GM12891 (cell line): ENCODE measurements at regions not wholly inside any gene's neighbourhood (a gene's known extent, or its start where the extent isn't known, plus 50 kb on each side); places are given as distances from the start of the nearest gene placed in this dataset.

Experiments
- DNase-seq: peaks from one replicate; pipeline ENCODE4 v3.0.0; 2011; ENCODE audit warnings: low spot score; ENCODE audit not compliant: insufficient read length
- FAIRE-seq: peaks from 2 replicates; lab custom pipeline; 2011; peaks lifted over from hg19 to GRCh38; lab: Jason Lieb, UNC
- PAX5 ChIP-seq: IDR thresholded peaks from 2 replicates; pipeline ENCODE4 v1.6.1; 2011; ENCODE audit warnings: low read length, moderate library complexity, mild to moderate bottlenecking; ENCODE audit not compliant: insufficient read depth, severe bottlenecking
- POLR2A ChIP-seq: IDR thresholded peaks from 2 replicates; pipeline ENCODE4 v1.6.1; 2011; ENCODE audit warnings: low read depth, low read length, control low read depth
- POLR2AphosphoS5 ChIP-seq: IDR thresholded peaks from 2 replicates; pipeline ENCODE4 v1.6.1; 2011; ENCODE audit warnings: low read depth, low read length, control low read depth
- POU2F2 ChIP-seq: IDR thresholded peaks from 2 replicates; pipeline ENCODE4 v1.6.1; 2011; ENCODE audit warnings: low read depth, mild to moderate bottlenecking, control low read depth, low read length, moderate library complexity
- SPI1 ChIP-seq: IDR thresholded peaks from 2 replicates; pipeline ENCODE4 v1.6.1; 2011; ENCODE audit warnings: low read depth, low read length, control low read depth
- TAF1 ChIP-seq: IDR thresholded peaks from 2 replicates; pipeline ENCODE4 v1.6.1; 2011; ENCODE audit warnings: low read depth, low read length, control low read depth

GRCh38 chr2:204364860-204365535, 180.3 kb upstream of the PARD3B start:
- no peak for TF ChIP-seq POLR2AphosphoS5
- no peak for TF ChIP-seq TAF1
- no peak for TF ChIP-seq SPI1
- no peak for TF ChIP-seq PAX5
- TF ChIP-seq POLR2A = no peak
- FAIRE-seq (no peak), DNase-seq (no peak)

GRCh38 chr2:204365811-204366210, 179.5 kb upstream of the PARD3B start:
- FAIRE-seq (no peak), DNase-seq (no peak)
- TF ChIP-seq PAX5 (no peak), POLR2AphosphoS5 (no peak), POLR2A (no peak), TAF1 (no peak), SPI1 (no peak), POU2F2 (no peak)

DNA sequence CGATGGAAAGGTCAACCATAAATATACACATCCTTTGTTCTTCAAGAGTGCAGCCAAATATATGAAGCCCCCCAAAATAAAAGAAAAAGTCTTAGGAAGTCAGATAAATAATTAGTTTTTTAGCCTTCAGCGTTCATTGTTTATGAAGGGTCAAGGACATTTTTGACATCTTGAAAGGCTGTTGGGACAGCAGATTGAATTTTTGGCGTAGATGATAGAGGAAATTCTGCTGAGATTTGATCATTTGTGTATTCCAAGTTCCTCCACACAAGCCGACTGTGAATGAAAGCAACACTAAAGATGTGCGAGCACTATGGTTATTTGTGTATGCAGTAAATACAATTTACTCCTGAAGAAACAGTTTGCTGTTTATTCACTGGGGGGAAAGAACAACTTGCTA, 177.8 kb upstream of the PARD3B start:
- no peak for FAIRE-seq
- DNase-seq = no peak
- TF ChIP-seq POLR2AphosphoS5 (no peak), PAX5 (no peak)

GRCh38 chr2:204370172-204370718, 175.0 kb upstream of the PARD3B start:
- FAIRE-seq (no peak), DNase-seq (no peak)
- TF ChIP-seq POLR2AphosphoS5 = no peak
- TF ChIP-seq PAX5 = no peak
- TF ChIP-seq POU2F2 = no peak
- no peak for TF ChIP-seq TAF1
- no peak for TF ChIP-seq POLR2A
- TF ChIP-seq SPI1 = no peak

DNA sequence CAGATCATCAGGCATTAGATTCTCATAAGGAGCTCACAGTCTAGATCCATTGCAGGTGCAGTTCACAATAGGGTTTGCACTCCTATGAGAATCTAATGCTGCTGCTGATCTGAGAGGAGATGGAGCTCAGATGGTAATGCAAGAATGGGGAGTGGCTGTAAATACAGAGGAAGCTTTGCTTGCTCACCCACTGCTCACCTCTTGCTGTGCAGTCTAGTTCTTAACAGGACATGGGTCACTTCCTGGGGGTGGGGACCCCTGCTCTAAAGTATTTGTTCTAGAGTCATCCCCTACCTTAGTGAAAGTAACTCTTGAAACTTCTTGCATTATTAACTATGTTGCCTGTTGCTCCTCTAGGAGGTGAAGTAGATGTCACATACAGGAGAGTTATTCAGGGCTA, 171.3 kb upstream of the PARD3B start:
- FAIRE-seq = no peak
- no peak for DNase-seq
- TF ChIP-seq POLR2AphosphoS5 = no peak
- TF ChIP-seq POU2F2 = no peak
- TF ChIP-seq SPI1 = no peak
- TF ChIP-seq PAX5 = no peak
- TF ChIP-seq POLR2A = no peak
- no peak for TF ChIP-seq TAF1

DNA sequence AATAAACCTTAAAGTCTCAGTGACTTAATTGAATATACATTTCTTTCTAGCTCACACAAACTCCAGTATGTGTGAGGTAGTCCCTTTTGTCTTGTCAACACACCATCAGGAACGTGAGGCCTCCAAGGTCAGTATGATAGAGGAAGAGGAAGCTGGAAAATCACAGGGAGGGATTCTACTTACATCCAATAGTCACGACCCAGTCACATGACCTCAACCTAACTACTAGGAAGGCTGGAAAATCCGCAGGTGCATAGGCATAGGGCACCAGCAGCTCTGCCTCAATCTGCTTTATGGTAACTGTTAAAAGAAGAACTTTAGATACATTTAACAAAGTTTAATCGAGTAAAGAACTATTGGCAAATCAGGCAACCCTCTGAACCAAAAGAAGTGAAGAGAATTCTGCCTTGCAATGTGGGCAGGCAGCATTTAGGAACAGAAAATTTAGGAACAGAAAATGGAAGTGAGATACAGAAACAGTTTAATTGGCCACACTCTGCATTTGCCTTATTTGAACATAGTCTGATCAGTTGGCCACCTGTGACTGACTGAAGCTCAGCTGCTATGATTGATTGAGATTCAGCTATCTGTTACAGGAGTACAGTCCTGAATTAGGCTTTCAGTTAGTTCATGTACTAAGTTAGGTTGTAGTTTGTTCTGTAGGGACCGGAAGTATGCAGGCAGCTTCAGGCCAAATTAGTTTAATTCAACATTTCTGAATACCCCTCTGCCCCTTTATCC, 165.0 kb upstream of the PARD3B start:
- TF ChIP-seq SPI1 (no peak), TAF1 (no peak), PAX5 (no peak)
- FAIRE-seq = no peak
- DNase-seq = no peak

- FAIRE-seq (no peak), DNase-seq (no peak)
- TF ChIP-seq PAX5 = no peak
- no peak for TF ChIP-seq TAF1
- TF ChIP-seq SPI1 = no peak
- no peak for TF ChIP-seq POLR2AphosphoS5
- TF ChIP-seq POU2F2 = no peak
- TF ChIP-seq POLR2A = no peak
These were observed 158.6 kb upstream of the PARD3B start for GRCh38 chr2:204386668-204387067.

DNA sequence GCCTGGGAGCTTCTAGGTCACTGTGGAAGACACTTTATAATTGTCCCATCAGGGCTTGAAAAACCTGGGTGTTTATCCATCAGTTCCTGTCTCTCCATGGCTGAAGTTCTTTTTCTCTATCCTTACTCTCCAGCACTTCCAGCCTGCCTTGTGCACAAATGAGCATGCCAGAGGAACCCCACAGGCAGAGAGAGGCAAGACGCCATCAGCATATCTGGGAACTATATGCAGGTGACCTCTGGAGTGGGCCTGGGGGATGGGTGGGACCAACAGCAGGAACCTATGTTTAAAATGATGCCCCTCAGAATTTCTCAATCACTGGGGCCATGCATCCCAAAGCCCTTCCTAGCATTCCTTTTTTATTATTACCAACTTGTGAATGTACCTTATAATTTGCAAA, 156.2 kb upstream of the PARD3B start:
- DNase-seq = no peak
- TF ChIP-seq PAX5 (no peak), POLR2A (no peak), TAF1 (no peak), SPI1 (no peak), POU2F2 (no peak), POLR2AphosphoS5 (no peak)
- FAIRE-seq = no peak

DNA sequence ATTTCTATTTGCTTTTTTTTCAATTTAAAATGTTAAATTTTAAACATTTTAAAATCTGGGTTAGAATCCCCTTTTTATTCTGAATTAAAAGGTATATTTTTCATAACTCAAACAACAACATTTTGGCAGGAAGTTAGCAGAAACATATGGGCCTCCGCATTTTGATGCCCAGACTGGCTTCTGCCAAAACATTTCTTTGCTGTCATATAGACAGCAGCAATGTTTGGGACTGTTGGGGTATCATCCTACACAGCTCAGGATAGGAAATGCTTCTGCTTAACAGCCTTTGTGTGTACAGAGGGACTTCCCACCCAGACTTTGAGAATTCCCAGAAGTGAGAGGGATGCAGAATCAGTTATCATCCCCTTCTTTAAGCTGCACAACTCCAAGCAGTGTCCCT, 155.4 kb upstream of the PARD3B start:
- no peak for FAIRE-seq
- TF ChIP-seq SPI1 = no peak
- TF ChIP-seq PAX5 = no peak
- no peak for TF ChIP-seq POU2F2
- no peak for DNase-seq

- FAIRE-seq (no peak), DNase-seq (no peak)
- TF ChIP-seq TAF1 (no peak), POU2F2 (no peak), PAX5 (no peak), POLR2A (no peak), SPI1 (no peak), POLR2AphosphoS5 (no peak)
These were observed 149.7 kb upstream of the PARD3B start for GRCh38 chr2:204395539-204395938.
